ENCODE measurements at regions not wholly inside any gene's neighbourhood (a gene's known extent, or its start where the extent isn't known, plus 50 kb on each side); places are given as distances from the start of the nearest gene placed in this dataset.

GRCh38 chr6:5866547-5867051 is 140.1 kb downstream of the NRN1 start:
- no peak overlapping the region for H3K4me2 ChIP-seq (ENCODE audit: low read length)

DNA sequence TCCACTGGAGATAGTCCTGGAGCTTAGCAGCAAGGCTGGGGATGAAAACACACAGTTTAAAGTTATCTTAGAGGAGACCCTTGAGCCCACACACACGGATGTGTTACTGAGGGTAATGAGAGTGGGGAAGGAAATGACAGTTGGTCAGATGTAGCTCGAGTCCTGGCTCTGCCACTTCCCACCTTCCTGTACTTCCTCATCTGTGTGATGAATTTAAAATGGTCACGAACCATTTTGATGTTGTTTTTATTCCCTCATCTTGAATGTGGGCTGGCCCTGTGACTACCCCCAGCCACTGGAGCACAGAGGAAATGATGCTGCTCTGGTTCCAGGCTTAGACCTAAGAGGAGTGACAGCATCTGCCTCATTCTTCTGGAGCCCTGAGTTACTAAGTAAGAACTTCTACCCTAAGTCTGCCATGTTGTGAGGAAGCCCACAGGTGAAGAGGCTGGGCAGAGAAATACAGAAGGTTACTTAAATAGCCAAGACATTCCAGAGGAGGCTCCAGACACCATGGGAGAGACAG is 141.2 kb downstream of the NRN1 start:
- H3K4me2 ChIP-seq (ENCODE audit: low read length), result peak overlapping the region; percentile 37
- H3K79me2 ChIP-seq (ENCODE audit: control insufficient read depth, low read length), result no peaks in the 10 kb centered on the region
- H3K4me3 ChIP-seq (ENCODE audit: low read length), result peak overlapping the region; percentile 26
- no peak overlapping the region for H3K27ac ChIP-seq (ENCODE audit: low read depth, low read length)
- TF ChIP-seq EZH2phosphoT487 (IDR thresholded peaks at IDR 0.05; ENCODE audit: borderline replicate concordance, low read length), result no peak
- TF ChIP-seq, protein P1, sequence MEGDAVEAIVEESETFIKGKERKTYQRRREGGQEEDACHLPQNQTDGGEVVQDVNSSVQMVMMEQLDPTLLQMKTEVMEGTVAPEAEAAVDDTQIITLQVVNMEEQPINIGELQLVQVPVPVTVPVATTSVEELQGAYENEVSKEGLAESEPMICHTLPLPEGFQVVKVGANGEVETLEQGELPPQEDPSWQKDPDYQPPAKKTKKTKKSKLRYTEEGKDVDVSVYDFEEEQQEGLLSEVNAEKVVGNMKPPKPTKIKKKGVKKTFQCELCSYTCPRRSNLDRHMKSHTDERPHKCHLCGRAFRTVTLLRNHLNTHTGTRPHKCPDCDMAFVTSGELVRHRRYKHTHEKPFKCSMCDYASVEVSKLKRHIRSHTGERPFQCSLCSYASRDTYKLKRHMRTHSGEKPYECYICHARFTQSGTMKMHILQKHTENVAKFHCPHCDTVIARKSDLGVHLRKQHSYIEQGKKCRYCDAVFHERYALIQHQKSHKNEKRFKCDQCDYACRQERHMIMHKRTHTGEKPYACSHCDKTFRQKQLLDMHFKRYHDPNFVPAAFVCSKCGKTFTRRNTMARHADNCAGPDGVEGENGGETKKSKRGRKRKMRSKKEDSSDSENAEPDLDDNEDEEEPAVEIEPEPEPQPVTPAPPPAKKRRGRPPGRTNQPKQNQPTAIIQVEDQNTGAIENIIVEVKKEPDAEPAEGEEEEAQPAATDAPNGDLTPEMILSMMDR (IDR thresholded peaks at IDR 0.05; ENCODE audit: low read depth, low read length, poor library complexity, severe bottlenecking), result no peak
- no peaks in the 10 kb centered on the region for H3K36me3 ChIP-seq (ENCODE audit: control insufficient read depth, low read length)
- peaks cover 5% of the 10 kb centered on the region; the same call in 1 of the 2 replicates for H3K9me3 ChIP-seq (ENCODE audit: control insufficient read depth, insufficient read depth, low read length)
- H3K4me1 ChIP-seq (ENCODE audit: control insufficient read depth, low read length), result peaks cover 19% of the 10 kb centered on the region
- no peaks in the 10 kb centered on the region for H3K9me2 ChIP-seq (replicated peaks; ENCODE audit: control insufficient read depth, low read length)
- H3K27me3 ChIP-seq (ENCODE audit: control insufficient read depth, low read length), result no peaks in the 10 kb centered on the region
- H3F3A ChIP-seq (ENCODE audit: control insufficient read depth, insufficient read depth), result no peaks in the 10 kb centered on the region
- no peaks in the 10 kb centered on the region for H4K20me1 ChIP-seq (ENCODE audit: control insufficient read depth, insufficient read depth, low read depth, low read length)

More at GRCh38 chr6:5866547-5867051, 140.1 kb downstream of the NRN1 start:
- no peak overlapping the region for H3K4me3 ChIP-seq (ENCODE audit: low read length)
- H3K4me1 ChIP-seq (ENCODE audit: control insufficient read depth, low read length), result peaks cover 19% of the 10 kb centered on the region
- no peaks in the 10 kb centered on the region for H3K27me3 ChIP-seq (ENCODE audit: control insufficient read depth, low read length)
- H4K20me1 ChIP-seq (ENCODE audit: control insufficient read depth, insufficient read depth, low read depth, low read length), result no peaks in the 10 kb centered on the region
- H3K9me2 ChIP-seq (replicated peaks; ENCODE audit: control insufficient read depth, low read length), result no peaks in the 10 kb centered on the region
- TF ChIP-seq, protein P1 (IDR thresholded peaks at IDR 0.05; ENCODE audit: low read depth, low read length, poor library complexity, severe bottlenecking), result no peak
- TF ChIP-seq EZH2phosphoT487 (IDR thresholded peaks at IDR 0.05; ENCODE audit: borderline replicate concordance, low read length), result no peak
- H3K36me3 ChIP-seq (ENCODE audit: control insufficient read depth, low read length), result no peaks in the 10 kb centered on the region
- H3K27ac ChIP-seq (ENCODE audit: low read depth, low read length), result no peak overlapping the region
- peaks cover 5% of the 10 kb centered on the region; the same call in 1 of the 2 replicates for H3K9me3 ChIP-seq (ENCODE audit: control insufficient read depth, insufficient read depth, low read length)
- no peaks in the 10 kb centered on the region for H3K79me2 ChIP-seq (ENCODE audit: control insufficient read depth, low read length)
- H3F3A ChIP-seq (ENCODE audit: control insufficient read depth, insufficient read depth), result no peaks in the 10 kb centered on the region

DNA sequence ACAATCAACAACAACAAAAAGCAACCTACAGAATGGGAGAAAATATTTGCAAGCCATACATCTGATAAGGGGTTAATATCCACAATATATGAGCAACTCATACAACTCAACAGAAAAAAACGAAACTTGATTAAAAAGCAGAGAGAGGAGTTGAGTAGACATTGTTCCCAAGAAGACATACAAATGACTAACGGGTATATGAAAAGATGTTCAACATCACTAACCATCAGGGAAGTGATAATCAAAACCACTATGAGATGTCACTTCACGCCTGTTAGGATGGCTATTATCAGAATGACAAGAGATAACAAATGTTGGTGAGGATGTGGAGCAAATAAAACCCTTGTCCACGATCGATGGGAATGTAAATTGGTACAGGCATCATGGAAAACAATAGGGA is 145.9 kb downstream of the NRN1 start:
- Histone ChIP-seq H3K27me3 (ENCODE audit: control insufficient read depth, low read length) (peaks cover under 1% of the 10 kb centered on the region; the same call in 1 of the 2 replicates), H3F3A (ENCODE audit: control insufficient read depth, insufficient read depth) (no peaks in the 10 kb centered on the region), H3K4me3 (ENCODE audit: low read length) (no peak overlapping the region), H3K27ac (ENCODE audit: low read depth, low read length) (no peak overlapping the region), H3K9me3 (ENCODE audit: control insufficient read depth, insufficient read depth, low read length) (no peaks in the 10 kb centered on the region; the same call in 1 of the 2 replicates), H3K9me2 (replicated peaks; ENCODE audit: control insufficient read depth, low read length) (no peaks in the 10 kb centered on the region), H3K4me2 (ENCODE audit: low read length) (no peak overlapping the region), H3K79me2 (ENCODE audit: control insufficient read depth, low read length) (no peaks in the 10 kb centered on the region), H3K4me1 (ENCODE audit: control insufficient read depth, low read length) (peaks cover 9% of the 10 kb centered on the region), H3K36me3 (ENCODE audit: control insufficient read depth, low read length) (no peaks in the 10 kb centered on the region), H4K20me1 (ENCODE audit: control insufficient read depth, insufficient read depth, low read depth, low read length) (no peaks in the 10 kb centered on the region)
- TF ChIP-seq EZH2phosphoT487 (IDR thresholded peaks at IDR 0.05; ENCODE audit: borderline replicate concordance, low read length), result no peak
- TF ChIP-seq, protein P1 (IDR thresholded peaks at IDR 0.05; ENCODE audit: low read depth, low read length, poor library complexity, severe bottlenecking), result no peak
